Activated CD8-positive, alpha-beta memory T cell treated with anti-CD3 and anti-CD28 coated beads for 4 hours (primary cell): ENCODE measurements at regions not wholly inside any gene's neighbourhood (a gene's known extent, or its start where the extent isn't known, plus 50 kb on each side); places are given as distances from the start of the nearest gene placed in this dataset.

ENCODE experiments used
- DNase-seq, 2 donors: peaks; one replicate each; pipeline ENCODE4 v3.0.0-alpha.2; 2020; ENCODE audit warnings: low read depth in 2 of 2

- no peak for DNase-seq
Measured at GRCh38 chr15:66905185-66905584, 160.2 kb upstream of the SMAD3 start.

GRCh38 chr15:66905954-66906353 is 159.4 kb upstream of the SMAD3 start:
- no peak for DNase-seq

- DNase-seq, result no peak
Measured at GRCh38 chr15:66906668-66907614, 158.5 kb upstream of the SMAD3 start.

- DNase-seq, result no peak
Measured at GRCh38 chr15:66907826-66908743, 157.3 kb upstream of the SMAD3 start.

GRCh38 chr15:66908744-66909095 is 156.7 kb upstream of the SMAD3 start:
- no peak for DNase-seq

- no peak for DNase-seq
Measured at GRCh38 chr15:66909381-66909890, 156.0 kb upstream of the SMAD3 start.

GRCh38 chr15:66911131-66911700 is 154.2 kb upstream of the SMAD3 start:
- DNase-seq, result no peak

GRCh38 chr15:66912001-66912400 is 153.4 kb upstream of the SMAD3 start:
- no peak for DNase-seq

- DNase-seq, result no peak
Measured at GRCh38 chr15:66912441-66912840, 153.0 kb upstream of the SMAD3 start.

- no peak for DNase-seq
Measured at GRCh38 chr15:66917904-66918448, 147.4 kb upstream of the SMAD3 start.

- no peak for DNase-seq
Measured at GRCh38 chr15:66919421-66919820, 146.0 kb upstream of the SMAD3 start.

- DNase-seq, result no peak
Measured at GRCh38 chr15:66921319-66921915, 144.0 kb upstream of the SMAD3 start.

- no peak for DNase-seq
Measured at GRCh38 chr15:66922608-66923007, 142.8 kb upstream of the SMAD3 start.

GRCh38 chr15:66923438-66923881 is 141.9 kb upstream of the SMAD3 start:
- DNase-seq, result no peak

- no peak for DNase-seq
Measured at GRCh38 chr15:66924889-66925288, 140.5 kb upstream of the SMAD3 start.

- DNase-seq, result no peak
Measured at GRCh38 chr15:66925721-66926120, 139.7 kb upstream of the SMAD3 start.

GRCh38 chr15:66927201-66928077 is 138.0 kb upstream of the SMAD3 start:
- no peak for DNase-seq

- DNase-seq, result no peak
Measured at GRCh38 chr15:66928101-66928500, 137.3 kb upstream of the SMAD3 start.

GRCh38 chr15:66928784-66929183 is 136.6 kb upstream of the SMAD3 start:
- no peak for DNase-seq

GRCh38 chr15:66929843-66930402 is 135.5 kb upstream of the SMAD3 start:
- no peak for DNase-seq
